ENCODE measurements at regions not wholly inside any gene's neighbourhood (a gene's known extent, or its start where the extent isn't known, plus 50 kb on each side); places are given as distances from the start of the nearest gene placed in this dataset.

DNA sequence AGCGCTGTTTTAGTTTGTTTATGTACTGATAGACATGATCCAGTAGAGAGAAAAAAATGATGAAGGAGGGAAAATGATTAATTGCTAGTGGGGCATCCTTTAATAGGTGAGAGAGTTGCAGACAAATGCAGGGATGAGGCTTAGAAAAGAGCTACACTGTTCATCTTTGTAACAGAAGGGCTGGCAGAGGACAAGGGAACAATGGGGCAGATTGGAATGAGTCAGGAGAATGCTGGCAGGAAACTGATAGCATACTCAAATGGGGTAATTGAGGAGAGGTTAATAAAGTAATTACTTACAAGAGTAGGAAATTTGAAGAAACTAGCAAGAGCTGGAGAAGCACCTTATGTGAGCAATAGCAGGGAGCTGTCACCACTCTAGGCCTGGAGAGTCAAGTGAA is 170.9 kb downstream of the OXSM start:
- H3K9ac ChIP-seq (replicated peaks; ENCODE audit: extremely low read depth, insufficient read depth, low read length): no peak overlapping the region
- BruUV-seq (replicated peaks): no TSS peak
- no peaks in the 10 kb centered on the region for H3K4me1 ChIP-seq (ENCODE audit: control insufficient read depth, extremely low read depth, insufficient read depth, low read length)
- intact Hi-C loops (cut with micrococcal nuclease) (no loop called here), dilution Hi-C loops (cut with MboI; ENCODE audit: extremely low pct_ligation_motif_present, low sequenced_read_pairs) (no loop called here)
- ChIA-PET CTCF (interaction anchor here (1.1 kb wide), 1 partner anchor 30 kb away, joined by 4 read pairs; no protein-coding TSS in a partner anchor), POLR2A (no interaction called here)
- no peaks in the 10 kb centered on the region for H3K36me3 ChIP-seq (ENCODE audit: control insufficient read depth in 2 of 2, extremely low read depth in 1 of 2, insufficient read depth in 2 of 2, low read length in 2 of 2)
- no peak for FAIRE-seq
- no peaks in the 10 kb centered on the region for H4K20me1 ChIP-seq (replicated peaks; ENCODE audit: control insufficient read depth, extremely low read depth, insufficient read depth, low read length)
- no peak overlapping the region for H2AFZ ChIP-seq (ENCODE audit: low read depth, low read length)
- no peak for DNase-seq (ENCODE audit: low read depth, low spot score)
- H3K27ac ChIP-seq (ENCODE audit: insufficient read depth, low read depth, low read length): no peak overlapping the region
- H3K79me2 ChIP-seq (ENCODE audit: control insufficient read depth, insufficient read depth, low read length): no peaks in the 10 kb centered on the region
- H3K9me3 ChIP-seq (replicated peaks; ENCODE audit: control insufficient read depth, insufficient read depth, low read length): no peaks in the 10 kb centered on the region
- no peak overlapping the region for H3K4me2 ChIP-seq (ENCODE audit: insufficient read depth, low read length)
- TF ChIP-seq JUN (IDR thresholded peaks at IDR 0.05; ENCODE audit: borderline replicate concordance, insufficient read depth, insufficient read length, low read depth) (no peak), FOS (IDR thresholded peaks at IDR 0.05; ENCODE audit: borderline replicate concordance, insufficient read depth, low read length) (no peak), CTCF (IDR thresholded peaks at IDR 0.05; ENCODE audit: extremely low read depth in 1 of 2, insufficient read depth in 1 of 2, low read depth in 1 of 2, low read length in 2 of 2) (no peak), EZH2 (IDR thresholded peaks at IDR 0.05; ENCODE audit: borderline replicate concordance, low read depth, low read length, severe bottlenecking) (no peak), MAX (IDR thresholded peaks at IDR 0.05; ENCODE audit: insufficient read depth, insufficient read length) (no peak), POLR2AphosphoS5 (IDR thresholded peaks at IDR 0.05; ENCODE audit: insufficient read depth, low read depth, low read length) (no peak), MYC (IDR thresholded peaks at IDR 0.05; ENCODE audit: low read depth, low read length) (no peak)
- no peak overlapping the region for H3K4me3 ChIP-seq (replicated peaks in 1 of 3; ENCODE audit: insufficient read depth in 1 of 3, low read depth in 1 of 3, low read length in 3 of 3)
- no peaks in the 10 kb centered on the region for H3K27me3 ChIP-seq (ENCODE audit: control insufficient read depth in 2 of 2, insufficient read depth in 2 of 2, low read length in 2 of 2)
- H3K9me1 ChIP-seq (replicated peaks; ENCODE audit: control insufficient read depth, extremely low read depth, insufficient read depth, low read length): no peaks in the 10 kb centered on the region

All from endothelial cell of umbilical vein (primary cell).